Urinary bladder (tissue), 3 donors: ENCODE measurements at regions not wholly inside any gene's neighbourhood (a gene's known extent, or its start where the extent isn't known, plus 50 kb on each side); places are given as distances from the start of the nearest gene placed in this dataset.
"Not testable (repeated sequence)": the region's sequence is repeated elsewhere in the genome, so short reads cannot be mapped to it uniquely, and the experiment has no call there.

Experiments used
- DNase-seq: peaks from one replicate; pipeline ENCODE4 v3.0.0-alpha.2; 2015; ENCODE audit errors: extremely low spot score
- H3K27ac ChIP-seq: one replicate; pipeline ENCODE4 v1.5.1; 2013; ENCODE audit warnings: low read depth, mild to moderate bottlenecking, moderate library complexity
- H3K36me3 ChIP-seq: one replicate; pipeline ENCODE4 v1.6.1; 2013; ENCODE audit warnings: mild to moderate bottlenecking, moderate library complexity; ENCODE audit not compliant: insufficient read depth
- H3K4me1 ChIP-seq: one replicate; pipeline ENCODE4 v1.6.1; 2013; ENCODE audit warnings: mild to moderate bottlenecking, moderate library complexity; ENCODE audit not compliant: insufficient read depth
- H3K4me3 ChIP-seq: one replicate; pipeline ENCODE4 v1.5.1; 2013; ENCODE audit warnings: low read depth, low read length
- WGBS: extraction: QIAGEN DNeasy Blood & Tissue Kit; methylation state at CpG from one replicate; pipeline ENCODE4 v1.1.7; 2013; 5-methylcytosine and 5-hydroxymethylcytosine counted together
- donor health status: healthy with polysubstance abuse.
- donor health status: healthy.

DNA sequence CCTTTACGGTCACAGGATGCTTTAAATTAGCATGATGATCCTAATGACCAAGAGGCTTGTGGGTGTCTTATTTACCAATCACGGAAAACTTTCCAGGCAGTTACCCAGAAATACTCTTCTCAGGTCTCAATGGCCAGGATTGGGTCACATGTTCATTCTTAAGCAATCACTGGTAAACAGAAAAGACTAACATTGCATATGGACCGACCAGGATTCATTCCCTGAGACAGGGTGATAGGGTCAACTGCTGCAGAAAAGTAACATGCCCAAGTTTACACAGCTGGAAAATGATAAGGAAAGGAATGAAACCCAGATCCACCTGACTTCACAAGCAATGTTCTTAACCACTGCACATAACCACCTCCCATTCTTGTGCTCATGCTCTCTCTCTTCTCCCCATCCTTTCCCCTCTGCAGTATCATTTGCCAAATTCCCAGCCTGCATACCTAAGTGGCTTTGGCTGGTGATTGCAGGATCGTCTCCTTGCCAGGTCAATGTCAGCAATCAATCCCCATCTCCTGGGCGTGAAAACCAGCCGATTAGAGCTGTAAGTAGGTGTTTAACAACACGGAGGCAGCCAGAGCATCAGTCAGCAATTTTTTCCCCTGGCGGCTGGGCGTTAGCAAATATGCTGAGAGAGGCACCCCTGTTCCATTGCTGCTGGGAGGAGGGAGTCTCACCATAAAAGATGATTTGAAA, 219.4 kb downstream of the NMUR2 start:
- no peak for DNase-seq
- Histone ChIP-seq H3K4me1 (no peaks in the 10 kb centered on the region), H3K27ac (no peak overlapping the region), H3K4me3 (no peak overlapping the region), H3K36me3 (no peaks in the 10 kb centered on the region)
- 44% methylated on average over 9 of the region's 9 CpGs for WGBS

DNA sequence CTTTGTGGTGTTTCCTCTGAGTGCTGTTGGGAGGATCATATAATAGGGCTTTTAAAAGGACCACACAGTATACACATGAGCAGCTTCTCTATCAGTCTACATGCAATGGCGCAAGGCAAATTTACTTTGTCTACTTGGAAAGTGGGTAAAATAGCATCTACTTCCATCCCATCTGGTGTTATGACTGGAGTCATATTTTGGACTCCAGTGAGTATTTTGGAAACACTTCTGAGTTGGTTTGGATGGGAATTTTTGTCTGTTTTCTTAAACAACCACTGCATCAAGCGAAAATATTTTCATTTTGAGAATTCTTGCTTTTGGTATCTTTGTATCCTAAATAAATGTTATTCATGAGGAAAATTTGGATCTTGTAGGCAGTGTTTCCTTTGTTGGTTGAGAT, 220.8 kb downstream of the NMUR2 start:
- no peak for DNase-seq
- no peak overlapping the region for H3K4me3 ChIP-seq
- no peak overlapping the region for H3K27ac ChIP-seq
- no peaks in the 10 kb centered on the region for H3K4me1 ChIP-seq
- WGBS: 69% methylated on average over 2 of the region's 2 CpGs
- H3K36me3 ChIP-seq: no peaks in the 10 kb centered on the region

DNA sequence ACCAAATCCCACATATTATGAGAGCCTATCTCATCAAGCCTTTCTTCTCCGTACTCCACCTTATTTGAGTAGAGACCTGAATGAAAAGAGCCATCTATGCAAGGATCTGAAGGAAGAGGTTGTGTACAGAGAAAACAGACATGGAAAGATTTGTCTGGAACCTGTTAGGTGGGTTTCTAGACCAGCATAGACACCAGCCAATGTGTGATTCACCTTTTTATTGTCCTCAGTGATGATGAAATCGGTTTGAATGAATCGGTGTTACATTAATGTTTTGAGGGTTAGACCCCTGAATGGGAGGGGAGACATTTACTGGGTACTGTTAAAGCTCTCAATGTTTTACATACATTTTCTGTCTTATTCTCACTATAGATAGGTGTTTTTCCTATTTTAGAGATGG, 223.6 kb downstream of the NMUR2 start:
- no peaks in the 10 kb centered on the region for H3K4me1 ChIP-seq
- no peak overlapping the region for H3K4me3 ChIP-seq
- 82% methylated on average over 3 of the region's 3 CpGs for WGBS
- H3K36me3 ChIP-seq: no peaks in the 10 kb centered on the region
- H3K27ac ChIP-seq: no peak overlapping the region
- no peak for DNase-seq

DNA sequence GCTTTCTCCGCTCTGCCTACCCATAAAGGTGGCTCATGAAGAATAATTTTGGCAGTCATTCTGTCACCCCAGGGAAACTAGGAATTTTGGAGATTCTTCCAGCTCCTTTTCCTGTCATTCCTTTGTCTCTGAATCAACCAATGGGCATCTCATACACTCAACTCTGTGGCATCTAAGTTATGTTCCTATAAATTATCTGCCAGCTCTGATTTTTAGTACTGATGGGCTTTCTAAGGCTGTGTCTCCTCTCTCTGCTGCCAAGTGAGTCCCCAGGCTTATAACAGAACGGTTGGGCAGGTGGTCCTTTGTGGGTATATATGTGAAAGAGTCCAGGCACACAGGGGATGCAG, 226.8 kb downstream of the NMUR2 start:
- Histone ChIP-seq H3K27ac (no peak overlapping the region), H3K4me1 (no peaks in the 10 kb centered on the region), H3K36me3 (no peaks in the 10 kb centered on the region), H3K4me3 (no peak overlapping the region)
- DNase-seq: no peak
- WGBS: 45% methylated on average over 2 of the region's 2 CpGs

- H3K4me1 ChIP-seq: no peaks in the 10 kb centered on the region
- no peak overlapping the region for H3K4me3 ChIP-seq
- no peaks in the 10 kb centered on the region for H3K36me3 ChIP-seq
- no peak overlapping the region for H3K27ac ChIP-seq
- no peak for DNase-seq
- 62% methylated on average over 6 of the region's 6 CpGs for WGBS
Observed at GRCh38 chr5:152177626-152178349, 227.3 kb downstream of the NMUR2 start.

DNA sequence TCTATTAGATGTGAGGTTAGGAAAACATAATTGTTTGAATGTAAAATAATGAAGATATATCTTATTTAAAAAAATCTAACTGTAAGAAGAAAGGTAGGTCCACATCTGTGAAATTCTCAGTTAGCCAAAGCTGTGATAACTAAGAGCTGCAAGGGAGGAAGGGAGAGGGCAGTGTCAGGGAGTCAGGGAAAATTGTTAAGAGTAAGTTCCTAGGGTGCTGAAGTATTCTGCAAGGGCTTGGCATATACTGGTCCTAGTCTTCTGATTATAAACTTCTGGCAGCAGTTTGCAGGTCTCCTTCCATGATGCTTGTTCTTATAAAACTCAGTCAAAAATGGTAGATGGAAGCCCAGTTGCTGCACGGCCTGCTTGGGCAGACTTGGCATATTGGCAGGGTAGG, 233.2 kb downstream of the NMUR2 start:
- Histone ChIP-seq H3K36me3 (no peaks in the 10 kb centered on the region), H3K27ac (no peak overlapping the region), H3K4me1 (no peaks in the 10 kb centered on the region), H3K4me3 (no peak overlapping the region)
- 84% methylated on average over 1 of the region's 1 CpG for WGBS
- DNase-seq: no peak

DNA sequence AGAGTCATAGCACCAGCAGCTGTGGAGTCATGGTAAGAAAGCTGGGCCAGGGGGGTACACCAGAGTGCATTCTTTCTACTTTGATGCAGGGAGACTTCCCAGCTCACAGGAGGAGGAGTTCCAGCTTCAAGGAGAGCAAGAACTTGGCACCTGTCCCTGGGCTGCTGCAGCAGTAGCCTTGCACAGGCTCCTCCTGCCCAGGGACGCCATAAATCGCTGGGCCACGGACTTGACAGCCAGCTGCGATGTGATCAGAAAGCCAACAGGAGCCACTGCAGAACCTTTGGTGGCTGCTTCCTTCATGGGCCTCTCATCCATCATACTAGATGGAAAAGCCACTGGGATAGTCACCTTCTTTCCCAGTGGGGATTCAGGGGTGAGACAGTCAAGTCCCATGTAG, 234.7 kb downstream of the NMUR2 start:
- no peaks in the 10 kb centered on the region for H3K36me3 ChIP-seq
- no peaks in the 10 kb centered on the region for H3K4me1 ChIP-seq
- WGBS: 20% methylated on average over 4 of the region's 4 CpGs
- no peak for DNase-seq
- H3K4me3 ChIP-seq: no peak overlapping the region
- no peak overlapping the region for H3K27ac ChIP-seq

- H3K4me3 ChIP-seq: no peak overlapping the region
- DNase-seq: no peak
- no peak overlapping the region for H3K27ac ChIP-seq
- H3K4me1 ChIP-seq: no peaks in the 10 kb centered on the region
- H3K36me3 ChIP-seq: no peaks in the 10 kb centered on the region
- 77% methylated on average over 2 of the region's 2 CpGs for WGBS
Observed at GRCh38 chr5:152164860-152165259, 240.2 kb upstream of the GLRA1 start.

DNA sequence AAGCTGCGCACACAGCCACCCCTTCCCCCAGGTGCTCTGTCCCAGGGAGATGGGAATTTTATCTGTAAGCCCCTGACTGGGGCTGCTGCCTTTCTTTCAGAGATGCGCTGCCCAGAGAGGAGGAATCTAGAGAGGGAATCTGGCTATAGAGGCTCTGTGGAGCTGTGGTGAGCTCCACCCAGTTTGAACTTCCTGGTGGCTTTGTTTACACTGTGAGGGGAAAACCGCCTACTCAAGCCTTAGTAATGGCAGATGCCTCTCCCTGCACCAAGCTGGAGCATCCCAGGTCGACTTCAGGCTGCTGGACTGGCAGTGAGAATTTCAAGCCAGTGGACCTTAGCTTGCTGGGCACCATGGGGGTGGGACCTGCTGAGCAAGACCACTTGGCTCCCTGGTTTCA, 235.2 kb upstream of the GLRA1 start:
- 61% methylated on average over 4 of the region's 4 CpGs for WGBS
- not testable (repeated sequence) for H3K27ac ChIP-seq, H3K36me3 ChIP-seq, H3K4me3 ChIP-seq, H3K4me1 ChIP-seq, DNase-seq

- not testable (repeated sequence) for DNase-seq, H3K27ac ChIP-seq, H3K4me1 ChIP-seq, H3K4me3 ChIP-seq, H3K36me3 ChIP-seq
- 87% methylated on average over 2 of the region's 2 CpGs for WGBS
Observed at GRCh38 chr5:152154452-152154851, 229.8 kb upstream of the GLRA1 start.

DNA sequence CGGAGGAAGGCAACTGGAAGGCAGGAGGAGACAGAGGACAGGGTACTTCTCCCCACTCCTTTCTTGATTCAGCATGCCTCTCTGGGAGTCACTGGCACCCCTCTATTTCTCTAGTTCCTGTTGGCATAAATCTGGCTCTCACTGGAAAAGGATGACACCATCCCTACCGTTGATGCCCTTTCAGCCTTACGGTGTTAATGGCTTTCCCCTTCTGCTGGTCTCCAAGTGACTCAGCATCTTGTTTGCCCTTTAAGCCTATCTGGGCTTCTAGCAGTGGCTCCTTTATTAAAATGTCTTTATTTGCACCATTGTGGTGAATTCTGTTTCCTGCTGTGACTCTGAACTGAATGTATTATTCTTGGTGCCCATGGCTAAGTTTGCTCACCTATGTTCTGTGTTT, 227.3 kb upstream of the GLRA1 start:
- H3K36me3 ChIP-seq: no peaks in the 10 kb centered on the region
- no peak overlapping the region for H3K27ac ChIP-seq
- no peaks in the 10 kb centered on the region for H3K4me1 ChIP-seq
- DNase-seq: no peak
- WGBS: 91% methylated on average over 3 of the region's 3 CpGs
- no peak overlapping the region for H3K4me3 ChIP-seq

DNA sequence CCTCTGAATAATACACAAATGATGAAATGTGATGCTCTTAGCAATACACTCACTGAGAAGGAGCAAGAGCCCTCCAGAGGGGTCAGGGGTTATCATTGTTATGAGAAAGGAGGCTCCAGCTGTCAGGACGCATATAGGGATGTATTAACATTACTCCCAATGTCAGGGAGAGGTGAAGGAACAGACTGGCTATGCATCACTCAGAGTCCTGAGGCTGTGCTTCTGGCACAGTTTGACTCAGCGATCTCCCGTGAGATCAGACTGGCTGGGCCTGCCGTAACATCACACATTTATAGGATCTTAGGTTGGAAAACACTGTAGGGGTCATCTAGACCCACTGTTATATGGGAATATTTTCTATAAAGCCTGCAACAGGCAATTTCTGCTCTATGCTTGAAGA, 226.5 kb upstream of the GLRA1 start:
- WGBS: 50% methylated on average over 4 of the region's 4 CpGs
- Histone ChIP-seq H3K4me1 (no peaks in the 10 kb centered on the region), H3K27ac (no peak overlapping the region)

GRCh38 chr5:152147286-152147685, 222.6 kb upstream of the GLRA1 start:
- no peak overlapping the region for H3K4me3 ChIP-seq
- H3K36me3 ChIP-seq: no peaks in the 10 kb centered on the region

More for the DNA sequence above, 226.5 kb upstream of the GLRA1 start:
- no peak for DNase-seq
- Histone ChIP-seq H3K4me3 (no peak overlapping the region), H3K36me3 (no peaks in the 10 kb centered on the region)

GRCh38 chr5:152146566-152146965, 221.9 kb upstream of the GLRA1 start:
- Histone ChIP-seq H3K36me3 (no peaks in the 10 kb centered on the region), H3K4me1 (no peaks in the 10 kb centered on the region), H3K27ac (no peak overlapping the region), H3K4me3 (no peak overlapping the region)
- DNase-seq: no peak
- 68% methylated on average over 8 of the region's 8 CpGs for WGBS

More at GRCh38 chr5:152147286-152147685, 222.6 kb upstream of the GLRA1 start:
- no peak for DNase-seq
- Histone ChIP-seq H3K4me1 (no peaks in the 10 kb centered on the region), H3K27ac (no peak overlapping the region)
